ENCODE measurements at regions not wholly inside any gene's neighbourhood (a gene's known extent, or its start where the extent isn't known, plus 50 kb on each side); places are given as distances from the start of the nearest gene placed in this dataset.

DNA sequence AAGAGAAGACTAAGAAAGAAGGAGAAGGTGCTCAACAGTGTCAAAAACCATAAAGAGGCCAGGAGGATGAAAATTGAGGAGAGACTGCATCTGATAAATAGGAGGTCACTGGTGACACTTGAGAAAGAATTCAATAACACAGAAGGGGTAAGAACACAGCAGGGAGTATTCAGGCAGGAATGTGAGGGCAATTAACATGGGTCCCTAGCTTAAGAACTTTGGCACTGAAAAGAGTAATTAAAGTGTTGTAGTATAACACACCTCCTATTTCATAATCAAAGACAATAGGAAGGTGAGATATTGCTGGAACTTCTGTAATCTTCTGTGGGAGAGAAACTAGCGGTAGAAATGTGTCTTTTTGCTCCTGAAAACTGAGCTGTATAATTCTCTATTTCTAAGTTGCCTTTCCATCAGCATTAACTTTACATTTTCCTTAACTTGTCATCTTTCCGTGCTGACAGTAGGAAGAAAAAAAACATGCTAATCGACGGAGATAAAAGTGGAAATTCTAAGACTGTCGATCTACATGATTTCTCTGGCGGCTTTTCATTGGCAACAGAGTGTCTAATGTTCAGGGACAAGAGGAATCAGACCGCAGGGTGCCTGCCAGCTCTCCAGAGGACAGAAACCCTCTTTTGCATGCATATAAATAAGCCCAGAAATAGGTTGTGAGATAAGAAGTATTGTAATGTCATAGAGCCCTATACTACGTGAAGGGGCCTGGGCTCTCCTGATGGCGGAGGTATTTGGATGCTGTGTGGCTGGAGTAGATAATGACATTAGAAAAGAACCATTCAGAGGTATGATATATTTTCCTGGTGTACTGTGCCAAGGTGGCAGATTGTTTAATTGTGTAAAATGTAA, 147.9 kb upstream of the GAP43 start:
- TF ChIP-seq, protein P1, sequence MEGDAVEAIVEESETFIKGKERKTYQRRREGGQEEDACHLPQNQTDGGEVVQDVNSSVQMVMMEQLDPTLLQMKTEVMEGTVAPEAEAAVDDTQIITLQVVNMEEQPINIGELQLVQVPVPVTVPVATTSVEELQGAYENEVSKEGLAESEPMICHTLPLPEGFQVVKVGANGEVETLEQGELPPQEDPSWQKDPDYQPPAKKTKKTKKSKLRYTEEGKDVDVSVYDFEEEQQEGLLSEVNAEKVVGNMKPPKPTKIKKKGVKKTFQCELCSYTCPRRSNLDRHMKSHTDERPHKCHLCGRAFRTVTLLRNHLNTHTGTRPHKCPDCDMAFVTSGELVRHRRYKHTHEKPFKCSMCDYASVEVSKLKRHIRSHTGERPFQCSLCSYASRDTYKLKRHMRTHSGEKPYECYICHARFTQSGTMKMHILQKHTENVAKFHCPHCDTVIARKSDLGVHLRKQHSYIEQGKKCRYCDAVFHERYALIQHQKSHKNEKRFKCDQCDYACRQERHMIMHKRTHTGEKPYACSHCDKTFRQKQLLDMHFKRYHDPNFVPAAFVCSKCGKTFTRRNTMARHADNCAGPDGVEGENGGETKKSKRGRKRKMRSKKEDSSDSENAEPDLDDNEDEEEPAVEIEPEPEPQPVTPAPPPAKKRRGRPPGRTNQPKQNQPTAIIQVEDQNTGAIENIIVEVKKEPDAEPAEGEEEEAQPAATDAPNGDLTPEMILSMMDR (conservative IDR thresholded peaks at IDR 0.05 in 1 of 2, IDR thresholded peaks at IDR 0.05 in 1 of 2; ENCODE audit: low read depth in 1 of 2, low read length in 2 of 2), result no peak
- TF ChIP-seq EZH2 (IDR thresholded peaks at IDR 0.05; ENCODE audit: low read length, missing control alignments), result no peak
